Adrenal gland (tissue), 9 donors: ENCODE measurements at regions not wholly inside any gene's neighbourhood (a gene's known extent, or its start where the extent isn't known, plus 50 kb on each side); places are given as distances from the start of the nearest gene placed in this dataset.

Experiments
- DNase-seq, 7 donors: peaks; one replicate each; pipeline ENCODE4 v3.0.0-alpha.2; 2019 to 2020
- H3K27ac ChIP-seq, 5 donors: fragments of 200-600 bp; sonication (generic) in 4 of 5; 1 replicate in 3 of 5; 2 replicates in 2 of 5; pipeline versions ENCODE4 v1.5.1 to v1.8.0; 2016 to 2020; ENCODE audit warnings: mild to moderate bottlenecking in 1 of 5
- H3K27me3 ChIP-seq: fragments of 200-600 bp; 2 replicates; pipeline ENCODE4 v1.8.0; 2021
- H3K36me3 ChIP-seq, 2 donors: fragments of 200-600 bp; replicated peaks in 1 of 2; 1 replicate in 1 of 2; 2 replicates in 1 of 2; pipeline versions ENCODE4 v1.5.1 to v1.8.0; 2018 to 2022
- H3K4me1 ChIP-seq, 2 donors: fragments of 200-600 bp; replicated peaks in 1 of 2; 1 replicate in 1 of 2; 2 replicates in 1 of 2; pipeline versions ENCODE4 v1.5.1 to v1.8.0; 2018 to 2021
- H3K4me3 ChIP-seq, 4 donors: fragments of 200-600 bp; sonication (generic) in 3 of 4; one replicate each; pipeline ENCODE4 v1.5.1; 2016 to 2018
- H3K9me3 ChIP-seq, 3 donors: fragments of 200-600 bp; sonication (generic) in 1 of 3; replicated peaks in 1 of 3; 1 replicate in 2 of 3; 2 replicates in 1 of 3; pipeline versions ENCODE4 v1.5.1 to v1.8.0; 2016 to 2021
- POLR2A ChIP-seq, 2 donors: fragments of 450-650 bp; IDR thresholded peaks; one replicate each; pipeline ENCODE4 v1.6.1; 2017; ENCODE audit warnings: antibody characterized with exemption in 2 of 2, mild to moderate bottlenecking in 2 of 2, moderate library complexity in 1 of 2
- WGBS, 4 donors: extraction: QIAGEN DNeasy Blood & Tissue Kit in 2 of 4; methylation state at CpG; one replicate each; pipeline versions ENCODE4 v1.1.5 to v1.1.7; 2013 to 2017; 5-methylcytosine and 5-hydroxymethylcytosine counted together
- intact Hi-C, 2 donors: fragments of 100-400 bp; cut with DNase I; formaldehyde crosslinking; loops; one replicate each; pipeline versions ENCODE4 v1.14.1 to v1.15.0; 2022 to 2023
- TF ChIP-seq, protein P1 (sequence below), 6 experiments: fragments of 450-650 bp in 4 of 6; fragments of 200-600 bp in 2 of 6; sonication (generic) in 1 of 6; IDR thresholded peaks; 1 replicate in 5 of 6; 2 replicates in 1 of 6; pipeline versions ENCODE4 v1.5.1 to v1.8.0; 2016 to 2021; ENCODE audit warnings: antibody characterized with exemption in 6 of 6, mild to moderate bottlenecking in 2 of 6, moderate library complexity in 1 of 6
- donor health status: healthy with polysubstance abuse.
- donor health status: Bipolar disorder and iron deficiency.
- donor health status: DM: yes; HTN: yes; CAD: no.
- donor health status: DM: no; HTN: no; CAD: no.
- donor health status: DM: no; HTN: no; CAD: no.

DNA sequence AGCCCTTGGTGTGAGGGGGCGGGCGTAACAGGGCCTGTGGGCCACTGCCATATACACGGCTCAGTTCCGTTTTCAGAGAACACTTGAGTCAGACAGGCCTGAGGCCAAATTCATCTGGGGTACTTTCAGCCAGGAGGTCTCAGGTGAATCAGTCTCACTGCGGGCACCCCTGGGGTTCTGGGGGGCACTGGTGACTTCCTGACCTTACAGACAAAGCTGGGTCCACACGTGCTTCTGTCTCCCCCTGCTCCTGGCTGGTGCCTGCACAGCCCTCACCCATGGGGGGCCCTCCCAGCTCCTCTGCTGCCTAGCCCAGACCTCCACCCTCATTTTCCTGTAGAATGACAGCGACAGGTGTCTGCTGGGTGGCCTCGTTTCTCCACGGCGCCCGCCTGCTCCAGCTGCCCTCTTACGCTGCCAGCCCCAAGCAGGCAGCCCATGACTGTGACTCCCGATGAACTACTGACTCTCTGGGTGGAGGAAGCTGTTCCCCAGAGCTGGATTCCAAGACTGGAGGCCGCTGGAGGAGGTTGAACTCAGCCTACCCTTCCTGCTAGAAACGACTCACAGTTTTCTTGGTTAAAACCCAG lies 374.1 kb upstream of the IRX4 start:
- no peaks in the 10 kb centered on the region for H3K4me1 ChIP-seq
- TF ChIP-seq POLR2A (IDR thresholded peaks at IDR 0.05), result no peak
- TF ChIP-seq, protein P1, sequence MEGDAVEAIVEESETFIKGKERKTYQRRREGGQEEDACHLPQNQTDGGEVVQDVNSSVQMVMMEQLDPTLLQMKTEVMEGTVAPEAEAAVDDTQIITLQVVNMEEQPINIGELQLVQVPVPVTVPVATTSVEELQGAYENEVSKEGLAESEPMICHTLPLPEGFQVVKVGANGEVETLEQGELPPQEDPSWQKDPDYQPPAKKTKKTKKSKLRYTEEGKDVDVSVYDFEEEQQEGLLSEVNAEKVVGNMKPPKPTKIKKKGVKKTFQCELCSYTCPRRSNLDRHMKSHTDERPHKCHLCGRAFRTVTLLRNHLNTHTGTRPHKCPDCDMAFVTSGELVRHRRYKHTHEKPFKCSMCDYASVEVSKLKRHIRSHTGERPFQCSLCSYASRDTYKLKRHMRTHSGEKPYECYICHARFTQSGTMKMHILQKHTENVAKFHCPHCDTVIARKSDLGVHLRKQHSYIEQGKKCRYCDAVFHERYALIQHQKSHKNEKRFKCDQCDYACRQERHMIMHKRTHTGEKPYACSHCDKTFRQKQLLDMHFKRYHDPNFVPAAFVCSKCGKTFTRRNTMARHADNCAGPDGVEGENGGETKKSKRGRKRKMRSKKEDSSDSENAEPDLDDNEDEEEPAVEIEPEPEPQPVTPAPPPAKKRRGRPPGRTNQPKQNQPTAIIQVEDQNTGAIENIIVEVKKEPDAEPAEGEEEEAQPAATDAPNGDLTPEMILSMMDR (IDR thresholded peaks at IDR 0.05), result no peak
- H3K27ac ChIP-seq, result no peak overlapping the region
- 68 to 82% (median 81%) methylated on average over 8 to 15 of the region's 15 CpGs for WGBS, 4 donors
- no peak for DNase-seq
- no peaks in the 10 kb centered on the region for H3K9me3 ChIP-seq
- peaks cover 4% of the 10 kb centered on the region for H3K27me3 ChIP-seq
- intact Hi-C loops, result no loop called here
- H3K4me3 ChIP-seq, result no peak overlapping the region
- H3K36me3 ChIP-seq, result no peaks in the 10 kb centered on the region

DNA sequence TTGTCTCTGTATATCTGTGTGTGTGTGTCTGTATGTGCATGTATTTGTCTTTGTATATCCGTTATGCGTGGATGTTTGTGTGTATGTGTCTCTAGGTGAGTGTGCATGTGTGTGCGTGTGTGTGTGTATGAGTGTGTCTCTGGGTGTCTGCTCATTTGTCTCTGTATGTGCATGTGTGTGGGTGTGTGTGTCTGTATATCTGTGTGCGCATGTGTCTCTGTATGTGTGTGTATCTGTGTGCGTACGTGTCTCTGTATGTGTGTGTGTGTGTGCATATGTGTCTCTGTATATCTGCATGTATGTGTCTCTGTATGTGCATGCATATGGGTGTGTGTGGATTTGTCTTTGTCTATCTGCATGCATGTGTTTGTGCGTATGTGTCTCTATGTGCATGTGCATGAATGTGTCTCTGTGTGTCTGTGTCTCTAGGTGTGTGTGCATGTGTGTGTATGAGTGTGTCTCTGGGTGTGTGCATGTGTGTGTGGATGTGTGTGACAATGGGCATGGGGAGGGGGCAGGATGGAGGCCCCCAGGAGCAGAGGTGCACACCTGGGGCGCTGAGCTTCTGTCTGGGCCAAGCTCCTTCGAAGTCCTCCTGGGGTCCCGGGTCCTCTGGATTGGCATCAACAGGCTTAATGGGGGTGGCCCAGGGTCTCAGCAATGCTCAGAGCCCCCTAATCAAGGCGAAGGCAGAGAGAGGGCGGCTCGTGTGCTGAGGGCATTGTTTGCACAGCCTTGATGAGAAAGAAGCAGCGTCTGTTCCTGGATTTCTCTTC lies 373.4 kb upstream of the IRX4 start:
- Histone ChIP-seq H3K27ac (no peak overlapping the region), H3K36me3 (no peaks in the 10 kb centered on the region), H3K4me1 (no peaks in the 10 kb centered on the region), H3K27me3 (peaks cover 4% of the 10 kb centered on the region), H3K9me3 (no peaks in the 10 kb centered on the region), H3K4me3 (no peak overlapping the region)
- intact Hi-C loops, result no loop called here
- TF ChIP-seq, protein P1 (IDR thresholded peaks at IDR 0.05), result no peak
- WGBS, 4 donors, result 79 to 87% (median 82%) methylated on average over 12 to 14 of the region's 14 CpGs
- DNase-seq, result no peak

DNA sequence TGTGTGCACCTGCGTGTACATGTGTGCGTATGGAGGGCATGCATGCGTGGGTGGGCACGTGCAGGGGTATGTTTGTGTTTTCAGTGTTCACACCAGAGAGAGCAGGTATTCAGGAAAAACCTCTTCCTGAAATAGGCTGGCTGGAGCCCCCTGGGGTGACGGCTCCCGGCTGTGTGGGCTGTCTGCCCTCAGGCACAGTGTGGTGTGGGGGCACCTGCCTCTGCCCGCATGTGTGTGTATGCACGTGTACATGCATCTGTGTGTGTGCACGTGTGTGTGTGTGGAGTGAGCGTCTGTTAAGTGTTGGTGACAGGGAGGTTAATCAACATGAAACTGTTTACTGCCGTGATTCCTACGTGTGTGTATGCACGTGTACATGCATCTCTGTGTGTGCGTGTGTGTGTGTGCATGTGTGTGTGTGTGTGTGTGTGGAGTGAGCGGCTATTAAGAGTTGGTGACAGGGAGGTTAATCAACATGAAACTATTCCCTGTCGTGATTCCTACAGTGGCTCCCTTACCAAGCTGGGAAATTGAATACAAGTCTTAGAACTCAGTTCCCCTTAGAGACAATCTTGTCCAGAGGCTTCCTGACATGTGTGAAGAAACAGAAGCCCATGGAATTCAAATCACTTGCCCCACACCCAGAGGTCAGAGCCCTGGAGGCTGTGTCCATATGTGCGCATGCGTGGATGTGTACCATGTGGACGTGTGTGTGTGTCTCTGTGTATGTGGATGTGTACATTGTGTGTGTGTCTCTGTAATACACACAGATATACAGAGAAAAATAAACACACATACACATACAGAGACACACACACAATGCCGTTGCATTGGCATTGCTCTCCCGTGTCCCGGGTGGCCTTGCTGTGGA lies 372.4 kb upstream of the IRX4 start:
- Histone ChIP-seq H3K4me1 (no peaks in the 10 kb centered on the region), H3K27ac (no peak overlapping the region), H3K9me3 (no peaks in the 10 kb centered on the region), H3K27me3 (peaks cover 4% of the 10 kb centered on the region), H3K4me3 (no peak overlapping the region), H3K36me3 (no peaks in the 10 kb centered on the region)
- intact Hi-C loops, result no loop called here
- DNase-seq, result no peak
- TF ChIP-seq, protein P1 (IDR thresholded peaks at IDR 0.05), result no peak
- no peak for TF ChIP-seq POLR2A (IDR thresholded peaks at IDR 0.05)
- 77 to 80% (median 78%) methylated on average over 18 to 22 of the region's 22 CpGs for WGBS, 4 donors

DNA sequence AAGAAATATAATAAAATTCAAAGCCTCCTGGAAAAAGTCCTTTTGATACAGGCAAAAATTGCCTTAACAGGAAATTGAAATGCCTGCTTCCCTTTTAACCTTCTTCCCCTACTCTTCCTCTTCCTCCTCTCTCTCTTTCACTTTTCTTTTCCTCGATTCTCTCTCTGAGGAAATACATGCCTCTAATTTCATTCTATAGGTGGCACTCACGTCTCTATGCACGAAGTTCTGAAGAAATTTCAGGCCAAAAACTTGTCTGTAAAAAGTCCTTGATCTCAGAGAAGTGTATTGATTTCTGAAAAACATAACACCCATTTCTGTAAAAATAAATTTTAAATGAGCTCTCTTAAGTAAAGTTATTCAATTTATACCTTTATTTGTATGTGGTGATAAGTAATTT lies 371.7 kb upstream of the IRX4 start:
- WGBS, 4 donors, result 27 to 43% (median 34%) methylated on average over 3 of the region's 3 CpGs
- Histone ChIP-seq H3K4me1 (no peaks in the 10 kb centered on the region), H3K27ac (no peak overlapping the region), H3K27me3 (peaks cover 4% of the 10 kb centered on the region), H3K4me3 (no peak overlapping the region), H3K36me3 (no peaks in the 10 kb centered on the region), H3K9me3 (no peaks in the 10 kb centered on the region)
- TF ChIP-seq POLR2A (IDR thresholded peaks at IDR 0.05), result no peak
- TF ChIP-seq, protein P1 (IDR thresholded peaks at IDR 0.05), result no peak
- intact Hi-C loops, result no loop called here
- no peak for DNase-seq
